SK-N-MC (cell line): ENCODE measurements at regions not wholly inside any gene's neighbourhood (a gene's known extent, or its start where the extent isn't known, plus 50 kb on each side); places are given as distances from the start of the nearest gene placed in this dataset.

Experiments
- EZH2 ChIP-seq: fragments of 200-600 bp; sonication (generic); IDR thresholded peaks from one replicate; pipeline ENCODE4 v1.6.1; 2017; ENCODE audit warnings: antibody characterized with exemption
- FOXP2 ChIP-seq: optimal IDR thresholded peaks from 2 replicates; pipeline ENCODE3; 2011; ENCODE audit warnings: mild to moderate bottlenecking, moderate library complexity; ENCODE audit not compliant: insufficient read depth; ENCODE audit errors: extremely low read length, control extremely low read depth
- POLR2AphosphoS5 ChIP-seq: IDR thresholded peaks from 2 replicates; pipeline ENCODE4 v1.6.1; 2012; ENCODE audit warnings: mild to moderate bottlenecking, low read depth, low read length, borderline replicate concordance

DNA sequence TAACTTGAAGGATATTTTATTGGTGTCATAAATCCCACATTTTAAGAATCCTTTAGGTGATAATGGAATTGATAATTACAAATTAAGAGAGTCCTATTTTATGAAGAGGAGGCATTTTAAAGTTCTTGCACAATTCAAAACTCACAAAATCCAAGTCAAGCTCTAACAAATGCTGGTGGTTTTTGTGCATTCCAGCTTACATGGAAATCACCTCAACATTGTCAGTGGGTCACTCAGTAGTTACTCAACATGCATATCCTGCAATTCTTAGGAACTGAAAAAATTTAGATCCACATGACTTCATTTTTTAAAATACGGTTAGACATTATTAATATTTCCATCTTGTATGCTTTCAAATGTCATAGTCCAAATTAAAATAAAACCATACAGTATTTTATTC lies 487.2 kb downstream of the CNTN3 start:
- TF ChIP-seq POLR2AphosphoS5 (no peak), EZH2 (no peak), FOXP2 (no peak)
